HepG2 (cell line): ENCODE measurements at regions not wholly inside any gene's neighbourhood (a gene's known extent, or its start where the extent isn't known, plus 50 kb on each side); places are given as distances from the start of the nearest gene placed in this dataset.

ENCODE experiments used
- ATAC-seq: fragments of 200-7000 bp; cut with Tn5 transposase; 3 replicates; pipeline ENCODE4 v1.9.1; 2020; ENCODE audit warnings: mild to moderate bottlenecking, moderate library complexity
- BruUV-seq: library from RNA; stranded (reverse); fragments of 400-500 nt; replicated peaks from 2 replicates; lab custom pipeline; 2021; lab: Mats Ljungman, UMichigan
- CTCF ChIA-PET: fragments of 300-600 bp; formaldehyde crosslinking; extraction: SDS; loops from one replicate; lab custom pipeline; 2021; ENCODE audit warnings: low total read pairs, inconsistent platforms, low intra/inter-chr PET ratio; lab: Yijun Ruan, JAX
- POLR2A ChIA-PET: fragments of 350-600 bp; sonication (Branson Sonifier 250); formaldehyde crosslinking; loops from one replicate; lab custom pipeline; 2020; ENCODE audit warnings: antibody characterized with exemption, inconsistent platforms; lab: Yijun Ruan, JAX
- DNase-seq: peaks from one replicate; pipeline ENCODE4 v3.0.0-alpha.2; 2015; ENCODE audit warnings: low spot score
- FAIRE-seq: peaks from 3 replicates; lab custom pipeline; 2011; peaks lifted over from hg19 to GRCh38; lab: Jason Lieb, UNC
- H2AFZ ChIP-seq: one replicate; pipeline ENCODE4 v1.6.1; 2011; ENCODE audit warnings: low read length, inconsistent platforms
- H3K27ac ChIP-seq: fragments of 300-600 bp; 3 replicates; pipeline ENCODE4 v1.8.0; 2011; ENCODE audit warnings: mixed run types, mild to moderate bottlenecking, mixed read lengths, low read length, inconsistent platforms; ENCODE audit not compliant: insufficient read depth; ENCODE audit errors: extremely low read length
- H3K27me3 ChIP-seq, 2 experiments: fragments of 200-600 bp in 1 of 2; 2 replicates in 1 of 2; 3 replicates in 1 of 2; pipeline versions ENCODE4 v1.6.0 to v1.8.0; 2011; ENCODE audit warnings: low read length in 2 of 2, mild to moderate bottlenecking in 2 of 2, moderate library complexity in 2 of 2, inconsistent platforms in 1 of 2; ENCODE audit not compliant: insufficient read depth in 2 of 2, control insufficient read depth in 1 of 2
- H3K36me3 ChIP-seq, 2 experiments: fragments of 200-600 bp in 1 of 2; replicated peaks in 1 of 2; 2 replicates in 1 of 2; 3 replicates in 1 of 2; pipeline versions ENCODE4 v1.5.1 to v1.8.0; 2011; ENCODE audit warnings: low read length in 2 of 2, inconsistent platforms in 1 of 2; ENCODE audit not compliant: insufficient read depth in 2 of 2, control insufficient read depth in 1 of 2
- H3K4me1 ChIP-seq: 2 replicates; pipeline ENCODE4 v1.5.1; 2012; ENCODE audit warnings: low read length, inconsistent platforms; ENCODE audit not compliant: insufficient read depth
- H3K4me2 ChIP-seq: 2 replicates; pipeline ENCODE4 v1.6.0; 2011; ENCODE audit warnings: low read depth, low read length, inconsistent platforms
- H3K4me3 ChIP-seq, 3 experiments: fragments of 200-600 bp in 1 of 3; sonication (generic), shearing (Covaris generic) in 1 of 3; replicated peaks in 1 of 3; 2 replicates each; pipeline ENCODE4 v1.5.1; 2011 to 2016; ENCODE audit warnings: low read length in 3 of 3, inconsistent platforms in 2 of 3, low read depth in 2 of 3, mild to moderate bottlenecking in 2 of 3, control low read depth in 1 of 3, mixed read lengths in 1 of 3; ENCODE audit not compliant: insufficient read depth in 1 of 3
- H3K79me2 ChIP-seq: one replicate; pipeline ENCODE4 v1.6.1; 2011; ENCODE audit warnings: low read length, inconsistent platforms; ENCODE audit not compliant: insufficient read depth
- H3K9ac ChIP-seq: 2 replicates; pipeline ENCODE4 v1.6.0; 2011; ENCODE audit warnings: mild to moderate bottlenecking, low read depth, low read length, inconsistent platforms; ENCODE audit not compliant: insufficient read depth
- H3K9me3 ChIP-seq: 2 replicates; pipeline ENCODE4 v1.5.1; 2012; ENCODE audit warnings: mild to moderate bottlenecking, low read length
- H4K20me1 ChIP-seq: 2 replicates; pipeline ENCODE4 v1.6.0; 2011; ENCODE audit warnings: inconsistent platforms, mild to moderate bottlenecking, low read length, moderate library complexity; ENCODE audit not compliant: insufficient read depth
- CBX5 ChIP-seq: sonication (generic); formaldehyde crosslinking; IDR thresholded peaks from 2 replicates; pipeline ENCODE4 v1.4.0; 2020; ENCODE audit warnings: missing genetic modification reagents, borderline replicate concordance
- ZNF280D ChIP-seq: sonication (generic); formaldehyde crosslinking; IDR thresholded peaks from 2 replicates; pipeline ENCODE4 v1.5.1; 2020; ENCODE audit warnings: mild to moderate bottlenecking, missing genetic modification reagents
- whole genome bisulfite sequencing: methylation state at CpG from one replicate; pipeline ENCODE4 v1.1.6; 2017; ENCODE audit warnings: low lambda C conversion rate; 5-methylcytosine and 5-hydroxymethylcytosine counted together
- in situ Hi-C: cut with HindIII; loops from 2 replicates; pipeline ENCODE4 v1.10.0; 2017; ENCODE audit warnings: low pct_unique_long_range_greater_than_20kb; ENCODE audit not compliant: extremely low pct_ligation_motif_present
- intact Hi-C: fragments of 100-400 bp; cut with micrococcal nuclease; formaldehyde crosslinking; loops from one replicate; pipeline ENCODE4 v1.10.0; 2022; ENCODE audit not compliant: unreplicated experiment

- CTCF ChIA-PET = no interaction called here
- BruUV-seq = no TSS peak
- no peak for FAIRE-seq
Measured at GRCh38 chr16:72639494-72639893, 408.4 kb downstream of the ZFHX3 start.

More at GRCh38 chr16:72639494-72639893, 408.4 kb downstream of the ZFHX3 start:
- TF ChIP-seq ZNF280D = 0 out of 2 replicates have a peak, but pooled peaks have one; percentile 22
- TF ChIP-seq CBX5 (CRISPR knock-in tag) = no peak
- TF ChIP-seq, all 625 proteins: peak for 1
- Histone ChIP-seq H3K4me2 (no peak overlapping the region), H3K36me3 (no peaks in the 10 kb centered on the region), H2AFZ (no peak overlapping the region), H3K4me1 (no peaks in the 10 kb centered on the region), H4K20me1 (no peaks in the 10 kb centered on the region), H3K9ac (no peak overlapping the region), H3K79me2 (no peaks in the 10 kb centered on the region), H3K9me3 (peaks cover 13% of the 10 kb centered on the region), H3K27me3 (no peaks in the 10 kb centered on the region), H3K4me3 (no peak overlapping the region), H3K27ac (no peak overlapping the region)
- POLR2A ChIA-PET = no interaction called here
- WGBS = 96% methylated on average over 1 of the region's 1 CpG
- in situ Hi-C loops (no loop called here), intact Hi-C loops (no loop called here)
- DNase-seq = no peak
- no peak for ATAC-seq
